Osteocyte (in vitro differentiated cells): ENCODE measurements at regions not wholly inside any gene's neighbourhood (a gene's known extent, or its start where the extent isn't known, plus 50 kb on each side); places are given as distances from the start of the nearest gene placed in this dataset.
"Not testable (repeated sequence)": the region's sequence is repeated elsewhere in the genome, so short reads cannot be mapped to it uniquely, and the experiment has no call there.

Source experiments
- DNase-seq: peaks from one replicate; pipeline ENCODE4 v3.0.0; 2021; ENCODE audit warnings: mixed read lengths; ENCODE audit not compliant: unreplicated experiment; ENCODE audit errors: extremely low spot score
- H3K27ac Mint-ChIP-seq: one replicate; pipeline ENCODE4 v1.8.0; 2021; ENCODE audit warnings: mild to moderate bottlenecking, mixed read lengths; ENCODE audit not compliant: unreplicated experiment
- H3K27me3 Mint-ChIP-seq: one replicate; pipeline ENCODE4 v1.8.0; 2021; ENCODE audit warnings: mixed read lengths; ENCODE audit not compliant: unreplicated experiment
- H3K36me3 Mint-ChIP-seq: one replicate; pipeline ENCODE4 v1.8.0; 2021; ENCODE audit warnings: mixed read lengths; ENCODE audit not compliant: unreplicated experiment
- H3K4me1 Mint-ChIP-seq: one replicate; pipeline ENCODE4 v1.8.0; 2021; ENCODE audit warnings: mixed read lengths; ENCODE audit not compliant: unreplicated experiment
- H3K4me3 Mint-ChIP-seq: one replicate; pipeline ENCODE4 v1.8.0; 2021; ENCODE audit warnings: mild to moderate bottlenecking, moderate library complexity, mixed read lengths; ENCODE audit not compliant: unreplicated experiment
- H3K9me3 Mint-ChIP-seq: one replicate; pipeline ENCODE4 v1.8.0; 2021; ENCODE audit warnings: mixed read lengths; ENCODE audit not compliant: unreplicated experiment
- TF ChIP-seq, protein P1 (sequence below): fragments of 200-600 bp; sonication (generic); IDR thresholded peaks from 2 replicates; pipeline ENCODE4 v1.5.0; 2021; ENCODE audit warnings: antibody characterized with exemption, mild to moderate bottlenecking, moderate library complexity

DNA sequence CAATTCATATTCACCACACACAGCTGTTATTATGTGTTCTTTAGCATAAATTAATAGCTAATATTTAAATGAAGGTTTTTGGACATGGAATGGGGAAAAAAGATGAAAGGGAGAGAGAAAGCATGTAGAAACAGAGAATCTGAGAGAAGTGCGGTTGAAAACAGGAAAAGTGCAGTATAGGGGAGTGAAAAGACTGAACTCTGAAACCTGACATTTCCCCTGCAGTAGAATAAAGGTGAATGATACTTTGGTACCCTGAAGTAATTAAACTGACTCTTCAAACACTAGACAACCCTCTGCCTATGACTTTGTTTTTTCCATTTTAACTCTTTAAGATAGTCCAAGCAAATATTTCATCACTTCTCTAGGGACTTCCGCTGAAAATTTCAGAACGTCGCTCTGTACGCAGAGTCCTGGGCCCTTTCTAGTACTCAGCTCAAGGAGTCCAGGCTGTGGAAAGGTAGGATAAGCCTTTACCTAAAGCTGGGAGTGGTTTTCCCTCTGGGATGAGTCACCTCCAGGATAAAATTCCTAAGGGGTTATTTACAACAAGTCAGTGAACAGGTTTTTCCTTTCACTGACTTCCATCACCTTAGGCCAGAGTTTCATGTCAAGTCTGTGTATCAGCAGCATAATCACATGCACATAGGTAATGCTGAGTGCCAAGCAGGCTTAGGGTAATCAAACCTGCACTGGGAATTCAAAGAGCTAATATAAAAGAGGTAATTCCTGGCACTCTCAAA lies 614.5 kb downstream of the PKHD1 start:
- no peaks in the 10 kb centered on the region for H3K27me3 Mint-ChIP-seq
- no peak overlapping the region for H3K4me3 Mint-ChIP-seq
- H3K9me3 Mint-ChIP-seq: no peaks in the 10 kb centered on the region
- H3K36me3 Mint-ChIP-seq: no peaks in the 10 kb centered on the region
- TF ChIP-seq, protein P1, sequence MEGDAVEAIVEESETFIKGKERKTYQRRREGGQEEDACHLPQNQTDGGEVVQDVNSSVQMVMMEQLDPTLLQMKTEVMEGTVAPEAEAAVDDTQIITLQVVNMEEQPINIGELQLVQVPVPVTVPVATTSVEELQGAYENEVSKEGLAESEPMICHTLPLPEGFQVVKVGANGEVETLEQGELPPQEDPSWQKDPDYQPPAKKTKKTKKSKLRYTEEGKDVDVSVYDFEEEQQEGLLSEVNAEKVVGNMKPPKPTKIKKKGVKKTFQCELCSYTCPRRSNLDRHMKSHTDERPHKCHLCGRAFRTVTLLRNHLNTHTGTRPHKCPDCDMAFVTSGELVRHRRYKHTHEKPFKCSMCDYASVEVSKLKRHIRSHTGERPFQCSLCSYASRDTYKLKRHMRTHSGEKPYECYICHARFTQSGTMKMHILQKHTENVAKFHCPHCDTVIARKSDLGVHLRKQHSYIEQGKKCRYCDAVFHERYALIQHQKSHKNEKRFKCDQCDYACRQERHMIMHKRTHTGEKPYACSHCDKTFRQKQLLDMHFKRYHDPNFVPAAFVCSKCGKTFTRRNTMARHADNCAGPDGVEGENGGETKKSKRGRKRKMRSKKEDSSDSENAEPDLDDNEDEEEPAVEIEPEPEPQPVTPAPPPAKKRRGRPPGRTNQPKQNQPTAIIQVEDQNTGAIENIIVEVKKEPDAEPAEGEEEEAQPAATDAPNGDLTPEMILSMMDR: no peak
- no peak for DNase-seq
- H3K4me1 Mint-ChIP-seq: no peaks in the 10 kb centered on the region
- no peak overlapping the region for H3K27ac Mint-ChIP-seq

DNA sequence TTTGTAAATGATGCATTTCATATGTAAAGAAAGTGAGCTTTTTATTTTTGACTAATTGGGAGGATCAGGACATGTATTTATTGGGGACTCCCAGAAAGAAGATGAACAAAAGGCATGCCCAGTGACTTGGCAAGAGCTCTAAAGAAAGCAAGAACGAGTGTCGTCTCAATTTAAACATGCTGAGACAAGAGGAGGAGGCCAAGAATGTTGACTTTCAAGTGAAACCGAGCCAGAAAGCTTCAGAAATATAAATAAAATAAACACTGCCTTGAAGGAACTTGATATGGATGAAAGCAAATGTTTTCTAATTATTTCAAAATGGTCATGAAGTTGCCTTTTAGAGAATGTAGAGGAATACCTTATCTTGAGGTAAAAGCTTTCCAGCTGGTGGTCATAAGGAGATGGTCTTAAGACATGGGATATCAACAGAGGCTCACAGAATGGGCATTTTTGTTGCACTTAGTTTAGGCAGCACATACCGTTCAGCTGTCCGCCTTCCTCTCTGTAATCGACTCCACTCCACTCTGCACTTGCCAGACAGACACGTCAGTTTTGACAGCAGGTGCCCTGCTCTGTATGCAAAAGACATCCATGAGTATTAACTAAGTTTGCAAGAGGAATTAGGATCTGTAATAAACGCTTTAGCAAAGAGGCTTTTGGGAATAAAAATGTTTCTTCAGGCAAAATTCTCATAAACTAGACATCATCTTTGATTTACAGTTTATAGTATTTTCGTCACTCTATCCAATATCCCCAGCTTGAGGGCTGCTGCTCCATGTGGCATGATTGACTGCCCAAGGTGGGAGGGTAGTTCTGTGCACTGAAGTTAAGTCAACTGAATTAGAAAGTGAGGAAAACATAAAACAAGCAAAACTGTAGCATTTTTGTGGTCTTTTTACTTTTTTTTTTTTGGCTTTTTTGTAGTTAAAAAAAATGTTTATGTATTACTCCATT lies 613.1 kb downstream of the PKHD1 start:
- H3K4me3 Mint-ChIP-seq: no peak overlapping the region
- no peaks in the 10 kb centered on the region for H3K27me3 Mint-ChIP-seq
- no peaks in the 10 kb centered on the region for H3K36me3 Mint-ChIP-seq
- H3K27ac Mint-ChIP-seq: no peak overlapping the region
- H3K4me1 Mint-ChIP-seq: no peaks in the 10 kb centered on the region
- no peak for DNase-seq
- TF ChIP-seq, protein P1: no peak
- H3K9me3 Mint-ChIP-seq: no peaks in the 10 kb centered on the region

DNA sequence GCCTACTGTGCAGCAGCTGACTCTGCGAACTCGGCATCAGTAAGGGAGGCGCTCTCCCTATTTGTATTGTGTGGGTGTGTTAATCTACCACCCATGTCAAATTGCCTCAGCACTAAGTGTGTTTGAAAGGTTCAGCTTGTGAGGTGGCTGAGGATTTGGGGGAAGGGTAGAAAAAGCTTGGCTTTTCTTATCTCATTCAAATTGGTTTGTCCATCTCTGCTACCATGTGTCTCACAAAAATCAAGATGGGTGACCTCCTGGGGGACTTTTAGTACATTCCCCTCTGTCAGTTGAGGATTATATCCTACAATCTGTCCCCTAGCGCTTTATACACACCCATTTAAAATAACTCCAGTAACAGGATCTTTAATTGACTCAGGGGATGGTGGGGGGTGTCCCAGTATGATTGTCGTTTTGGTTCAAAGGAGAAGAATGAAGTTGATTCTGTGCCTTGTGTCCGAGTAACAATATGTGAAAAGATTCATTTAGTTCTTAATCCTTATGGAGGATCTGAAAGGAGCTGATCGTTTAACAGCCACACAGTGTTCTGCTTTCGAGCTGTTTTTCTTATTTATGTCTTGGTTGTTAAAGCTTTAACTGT lies 609.6 kb downstream of the PKHD1 start:
- H3K4me3 Mint-ChIP-seq: no peak overlapping the region
- no peak overlapping the region for H3K27ac Mint-ChIP-seq
- no peak for DNase-seq
- TF ChIP-seq, protein P1: no peak
- no peaks in the 10 kb centered on the region for H3K4me1 Mint-ChIP-seq
- no peaks in the 10 kb centered on the region for H3K36me3 Mint-ChIP-seq
- H3K27me3 Mint-ChIP-seq: no peaks in the 10 kb centered on the region
- peaks cover 2% of the 10 kb centered on the region for H3K9me3 Mint-ChIP-seq

DNA sequence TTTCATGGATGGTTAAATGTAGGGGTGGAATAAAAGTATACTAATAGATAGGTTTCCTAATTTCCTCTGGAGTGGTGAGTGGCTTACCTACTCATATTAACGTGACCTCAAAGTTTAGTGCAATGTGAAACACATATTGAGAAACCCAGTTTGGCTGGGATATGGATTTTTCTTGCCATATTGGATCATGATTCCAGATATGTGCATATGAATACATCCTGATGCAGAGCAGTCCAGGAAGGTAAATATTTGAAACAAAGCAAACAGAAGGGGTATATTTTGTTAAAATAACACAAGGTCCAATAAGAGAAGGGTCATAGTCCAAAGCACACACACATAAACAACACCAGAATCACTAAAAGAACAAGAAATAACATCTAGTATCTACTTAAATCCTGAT lies 608.1 kb downstream of the PKHD1 start:
- TF ChIP-seq, protein P1: no peak
- peaks cover 6% of the 10 kb centered on the region for H3K27me3 Mint-ChIP-seq
- no peak overlapping the region for H3K4me3 Mint-ChIP-seq
- peaks cover 2% of the 10 kb centered on the region for H3K36me3 Mint-ChIP-seq
- H3K4me1 Mint-ChIP-seq: no peaks in the 10 kb centered on the region
- no peak overlapping the region for H3K27ac Mint-ChIP-seq
- peaks cover 10% of the 10 kb centered on the region for H3K9me3 Mint-ChIP-seq
- DNase-seq: no peak

DNA sequence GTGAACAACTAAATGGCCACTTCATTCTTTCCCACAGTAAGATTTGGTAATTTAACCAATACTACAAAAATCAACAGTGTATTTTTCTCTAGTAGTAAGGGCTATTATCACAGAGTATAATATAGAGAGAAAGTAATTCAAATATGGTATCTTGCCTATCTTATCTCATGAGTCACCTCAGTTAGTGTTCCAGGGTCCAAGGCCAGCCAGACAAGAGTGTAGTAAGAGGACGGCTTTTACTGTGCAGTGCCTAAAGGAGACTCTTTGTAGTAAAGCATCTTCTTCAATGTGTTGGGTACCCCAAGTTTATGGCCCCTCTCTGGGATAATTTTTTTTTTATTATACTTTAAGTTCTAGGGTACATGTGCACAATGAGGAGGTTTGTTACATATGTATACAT lies 607.4 kb downstream of the PKHD1 start:
- peaks cover 10% of the 10 kb centered on the region for H3K9me3 Mint-ChIP-seq
- H3K36me3 Mint-ChIP-seq: peaks cover 2% of the 10 kb centered on the region
- H3K4me3 Mint-ChIP-seq: no peak overlapping the region
- no peaks in the 10 kb centered on the region for H3K4me1 Mint-ChIP-seq
- TF ChIP-seq, protein P1: no peak
- no peak overlapping the region for H3K27ac Mint-ChIP-seq
- no peak for DNase-seq
- H3K27me3 Mint-ChIP-seq: peaks cover 6% of the 10 kb centered on the region

DNA sequence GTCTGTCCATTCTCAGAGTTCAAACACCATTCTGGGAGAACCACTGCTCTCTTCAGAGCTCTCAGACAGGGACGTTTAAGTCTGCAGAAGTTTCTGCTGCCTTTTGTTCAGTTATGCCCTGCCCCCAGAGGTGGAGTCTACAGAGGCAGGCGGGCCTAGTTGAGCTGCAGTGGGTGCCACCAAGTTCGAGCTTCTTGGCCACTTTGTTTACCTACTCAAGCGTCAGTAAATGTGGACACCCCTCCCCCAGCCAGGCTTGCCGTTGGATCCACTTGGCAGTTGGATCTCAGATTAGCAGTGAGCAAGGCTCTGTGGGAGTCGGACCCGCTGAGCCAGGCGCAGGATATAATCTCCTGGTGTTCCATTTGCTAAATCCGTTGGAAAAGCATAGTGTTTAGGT lies 601.5 kb downstream of the PKHD1 start:
- H3K4me1 Mint-ChIP-seq, H3K27ac Mint-ChIP-seq, DNase-seq, H3K36me3 Mint-ChIP-seq, H3K4me3 Mint-ChIP-seq, H3K27me3 Mint-ChIP-seq: not testable (repeated sequence)
- H3K9me3 Mint-ChIP-seq: peaks cover 18% of the 10 kb centered on the region
